Sigmoid colon (tissue), 4 donors: ENCODE measurements at regions not wholly inside any gene's neighbourhood (a gene's known extent, or its start where the extent isn't known, plus 50 kb on each side); places are given as distances from the start of the nearest gene placed in this dataset.

Experiments
- CTCF ChIP-seq, 4 experiments: fragments of 450-650 bp in 3 of 4; fragments of 200-600 bp in 1 of 4; IDR thresholded peaks; one replicate each; pipeline ENCODE4 v1.5.1; 2016 to 2019; ENCODE audit warnings: antibody characterized with exemption in 4 of 4, mild to moderate bottlenecking in 3 of 4, moderate library complexity in 2 of 4
- POLR2AphosphoS5 ChIP-seq, 4 donors: sonication (generic); formaldehyde crosslinking; IDR thresholded peaks; one replicate each; pipeline ENCODE4 v1.6.1; 2017; ENCODE audit warnings: antibody characterized with exemption in 4 of 4

GRCh38 chr5:25285136-25285535 is 640.4 kb upstream of the CDH10 start:
- TF ChIP-seq POLR2AphosphoS5 (IDR thresholded peaks at IDR 0.05) (no peak), CTCF (IDR thresholded peaks at IDR 0.05) (no peak)
